Vagina (tissue), 2 donors: ENCODE measurements at regions not wholly inside any gene's neighbourhood (a gene's known extent, or its start where the extent isn't known, plus 50 kb on each side); places are given as distances from the start of the nearest gene placed in this dataset.

Experiments used
- CTCF ChIP-seq, 3 experiments: fragments of 450-650 bp in 2 of 3; fragments of 200-600 bp in 1 of 3; sonication (generic) in 1 of 3; IDR thresholded peaks; one replicate each; pipeline ENCODE4 v1.5.1; 2017 to 2019; ENCODE audit warnings: antibody characterized with exemption in 3 of 3, mild to moderate bottlenecking in 2 of 3, moderate library complexity in 2 of 3
- POLR2A ChIP-seq, 2 donors: fragments of 450-650 bp; IDR thresholded peaks; one replicate each; pipeline ENCODE4 v1.6.1; 2017; ENCODE audit warnings: antibody characterized with exemption in 2 of 2, mild to moderate bottlenecking in 2 of 2, moderate library complexity in 2 of 2
- POLR2AphosphoS5 ChIP-seq, 2 donors: sonication (generic); formaldehyde crosslinking; IDR thresholded peaks; one replicate each; pipeline ENCODE4 v1.9.0; 2017; ENCODE audit warnings: antibody characterized with exemption in 2 of 2, mild to moderate bottlenecking in 2 of 2, low read depth in 1 of 2; ENCODE audit not compliant: insufficient read depth in 1 of 2

- TF ChIP-seq CTCF (IDR thresholded peaks at IDR 0.05) = no peak
- no peak for TF ChIP-seq POLR2A (IDR thresholded peaks at IDR 0.05)
- TF ChIP-seq POLR2AphosphoS5 (IDR thresholded peaks at IDR 0.05; ENCODE audit: insufficient read depth in 1 of 2, low read depth in 1 of 2) = no peak
Observed at GRCh38 chr2:5494212-5494611, 198.0 kb upstream of the SOX11 start.
